OCI-LY3 (cell line): ENCODE measurements at regions not wholly inside any gene's neighbourhood (a gene's known extent, or its start where the extent isn't known, plus 50 kb on each side); places are given as distances from the start of the nearest gene placed in this dataset.
"Not testable (repeated sequence)": the region's sequence is repeated elsewhere in the genome, so short reads cannot be mapped to it uniquely, and the experiment has no call there.

Experiments used
- H2AFZ ChIP-seq: fragments of 200-600, 300-600 bp; shearing (Covaris generic); 2 replicates; pipeline ENCODE4 v1.6.0; 2014; ENCODE audit warnings: antibody characterized with exemption, low read depth, low read length
- H3K27ac ChIP-seq: fragments of 200-600, 300-600 bp; sonication (generic); 2 replicates; pipeline ENCODE4 v1.5.1; 2014; ENCODE audit warnings: mild to moderate bottlenecking, low read length, moderate library complexity, mixed read lengths
- H3K27me3 ChIP-seq: fragments of 200-600, 300-600 bp; sonication (generic); 2 replicates; pipeline ENCODE4 v1.6.1; 2014; ENCODE audit warnings: low read depth, low read length, mixed read lengths
- H3K36me3 ChIP-seq: fragments of 200-600, 300-600 bp; sonication (generic); replicated peaks from 2 replicates; pipeline ENCODE3; 2014; ENCODE audit warnings: low read depth, low read length, mixed read lengths
- H3K4me1 ChIP-seq: fragments of 300-600, 200-600 bp; sonication (generic); 2 replicates; pipeline ENCODE4 v1.6.1; 2014; ENCODE audit warnings: low read length, mixed read lengths
- H3K4me2 ChIP-seq: fragments of 200-600, 300-600 bp; sonication (generic); 2 replicates; pipeline ENCODE4 v1.6.1; 2014; ENCODE audit warnings: low read length, mixed read lengths
- H3K4me3 ChIP-seq: fragments of 300-600, 200-600 bp; sonication (generic); 2 replicates; pipeline ENCODE4 v1.5.1; 2014; ENCODE audit warnings: antibody characterized with exemption, mild to moderate bottlenecking, low read length, moderate library complexity
- H3K79me2 ChIP-seq: fragments of 300-600, 200-600 bp; shearing (Covaris generic); 2 replicates; pipeline ENCODE4 v1.6.1; 2014; ENCODE audit warnings: mild to moderate bottlenecking, low read length, mixed read lengths
- H3K9ac ChIP-seq: fragments of 300-600, 200-600 bp; shearing (Covaris generic); 2 replicates; pipeline ENCODE4 v1.6.0; 2014; ENCODE audit warnings: mild to moderate bottlenecking, low read length, moderate library complexity
- H3K9me3 ChIP-seq: fragments of 200-600, 300-600 bp; shearing (Covaris generic); 2 replicates; pipeline ENCODE4 v1.6.1; 2014; ENCODE audit warnings: low read length, mixed read lengths; ENCODE audit not compliant: insufficient read depth
- H4K20me1 ChIP-seq: fragments of 200-600, 300-600 bp; sonication (generic); 2 replicates; pipeline ENCODE4 v1.6.1; 2016; ENCODE audit warnings: low read length, mixed read lengths; ENCODE audit not compliant: insufficient read depth
- CTCF ChIP-seq: fragments of 200-600, 300-600 bp; sonication (generic); IDR thresholded peaks from 2 replicates; pipeline ENCODE4 v1.5.1; 2014; ENCODE audit warnings: antibody characterized with exemption, low read length, low read depth
- EZH2phosphoT487 ChIP-seq: fragments of 200-600 bp; shearing (Covaris generic); IDR thresholded peaks from 2 replicates; pipeline ENCODE4 v1.6.1; 2018; ENCODE audit warnings: antibody characterized with exemption, mixed run types, low read depth

- H3K9ac ChIP-seq = no peak overlapping the region
- no peaks in the 10 kb centered on the region for H3K27me3 ChIP-seq
- no peaks in the 10 kb centered on the region for H3K4me1 ChIP-seq
- H3K4me2 ChIP-seq = no peak overlapping the region
- no peak overlapping the region for H3K4me3 ChIP-seq
- H3K9me3 ChIP-seq = no peaks in the 10 kb centered on the region
- H2AFZ ChIP-seq = no peak overlapping the region
- no peaks in the 10 kb centered on the region for H4K20me1 ChIP-seq
- no peak overlapping the region for H3K27ac ChIP-seq
- H3K36me3 ChIP-seq = no peaks in the 10 kb centered on the region
- TF ChIP-seq EZH2phosphoT487 (no peak), CTCF (no peak)
- no peaks in the 10 kb centered on the region for H3K79me2 ChIP-seq
Observed at GRCh38 chr4:110415041-110415440, 60.9 kb upstream of the ENPEP start.

- Histone ChIP-seq H3K9me3 (no peaks in the 10 kb centered on the region), H3K79me2 (no peaks in the 10 kb centered on the region), H3K9ac (no peak overlapping the region), H3K36me3 (no peaks in the 10 kb centered on the region), H4K20me1 (no peaks in the 10 kb centered on the region), H3K4me2 (no peak overlapping the region), H3K27me3 (no peaks in the 10 kb centered on the region), H2AFZ (no peak overlapping the region), H3K4me1 (no peaks in the 10 kb centered on the region), H3K27ac (no peak overlapping the region), H3K4me3 (no peak overlapping the region)
- TF ChIP-seq EZH2phosphoT487 (no peak), CTCF (no peak)
Observed at GRCh38 chr4:110414561-110414920, 61.4 kb upstream of the ENPEP start.

GRCh38 chr4:110413807-110414560 lies 62.0 kb upstream of the ENPEP start:
- H3K4me1 ChIP-seq, H3K9ac ChIP-seq, H3K79me2 ChIP-seq, H3K4me2 ChIP-seq, H3K27me3 ChIP-seq, H2AFZ ChIP-seq, H3K9me3 ChIP-seq, H4K20me1 ChIP-seq, H3K36me3 ChIP-seq, H3K4me3 ChIP-seq, H3K27ac ChIP-seq: not testable (repeated sequence)

GRCh38 chr4:110412354-110413065 lies 63.4 kb upstream of the ENPEP start:
- no peaks in the 10 kb centered on the region for H3K4me1 ChIP-seq
- H2AFZ ChIP-seq = no peak overlapping the region
- H3K79me2 ChIP-seq = no peaks in the 10 kb centered on the region
- TF ChIP-seq CTCF = no peak
- TF ChIP-seq EZH2phosphoT487 = no peak
- H3K27me3 ChIP-seq = no peaks in the 10 kb centered on the region
- no peak overlapping the region for H3K4me3 ChIP-seq
- H3K36me3 ChIP-seq = no peaks in the 10 kb centered on the region
- H3K4me2 ChIP-seq = no peak overlapping the region
- H3K27ac ChIP-seq = no peak overlapping the region
- no peak overlapping the region for H3K9ac ChIP-seq
- no peaks in the 10 kb centered on the region for H4K20me1 ChIP-seq
- no peaks in the 10 kb centered on the region for H3K9me3 ChIP-seq
